Adrenal gland (tissue), 5 donors: ENCODE measurements at regions not wholly inside any gene's neighbourhood (a gene's known extent, or its start where the extent isn't known, plus 50 kb on each side); places are given as distances from the start of the nearest gene placed in this dataset.

Source experiments
- CTCF ChIP-seq, 6 experiments: fragments of 450-650 bp in 4 of 6; fragments of 200-600 bp in 2 of 6; sonication (generic) in 1 of 6; IDR thresholded peaks; 1 replicate in 5 of 6; 2 replicates in 1 of 6; pipeline versions ENCODE4 v1.5.1 to v1.8.0; 2016 to 2021; ENCODE audit warnings: antibody characterized with exemption in 6 of 6, mild to moderate bottlenecking in 2 of 6, moderate library complexity in 1 of 6
- POLR2A ChIP-seq, 2 donors: fragments of 450-650 bp; IDR thresholded peaks; one replicate each; pipeline ENCODE4 v1.6.1; 2017; ENCODE audit warnings: antibody characterized with exemption in 2 of 2, mild to moderate bottlenecking in 2 of 2, moderate library complexity in 1 of 2
- donor health status: DM: no; HTN: no; CAD: no.

GRCh38 chr18:62658028-62658427, 57.3 kb upstream of the PHLPP1 start:
- no peak for TF ChIP-seq CTCF (IDR thresholded peaks at IDR 0.05)
- TF ChIP-seq POLR2A (IDR thresholded peaks at IDR 0.05) = no peak
